PC-3 (cell line): ENCODE measurements at regions not wholly inside any gene's neighbourhood (a gene's known extent, or its start where the extent isn't known, plus 50 kb on each side); places are given as distances from the start of the nearest gene placed in this dataset.
A peak's percentile ranks its signal among the peaks of the same experiment; 100 is the strongest.

Source experiments
- ATAC-seq: fragments of 200-7000 bp; cut with Tn5 transposase; 2 replicates; pipeline ENCODE4 v1.9.1; 2020; ENCODE audit warnings: mild to moderate bottlenecking, moderate library complexity
- BruUV-seq: library from RNA; stranded (reverse); fragments of 400-500 nt; replicated peaks from 2 replicates; lab custom pipeline; 2021; lab: Mats Ljungman, UMichigan
- CTCF ChIA-PET: fragments of 300-600 bp; sonication (Branson Sonifier 250); formaldehyde crosslinking; loops from one replicate; lab custom pipeline; 2022; ENCODE audit warnings: antibody characterized with exemption; lab: Charles Lee
- POLR2A ChIA-PET: fragments of 300-600 bp; sonication (Branson Sonifier 250); formaldehyde crosslinking; loops from one replicate; lab custom pipeline; 2022; ENCODE audit warnings: antibody characterized with exemption; ENCODE audit not compliant: unreplicated experiment; lab: Charles Lee
- DNase-seq: peaks from one replicate; pipeline ENCODE4 v3.0.0-alpha.2; 2015
- H2AFZ ChIP-seq: fragments of 300-600 bp; sonication (generic); 2 replicates; pipeline ENCODE4 v1.6.0; 2016; ENCODE audit warnings: antibody characterized with exemption, low read length
- H3F3A ChIP-seq: fragments of 300-600 bp; sonication (generic); one replicate; pipeline ENCODE4 v1.6.0; 2017; ENCODE audit warnings: antibody characterized with exemption, low read length, control low read depth, mild to moderate bottlenecking; ENCODE audit not compliant: unreplicated experiment
- H3K27ac ChIP-seq: fragments of 300-600 bp; sonication (generic); 2 replicates; pipeline ENCODE4 v1.5.1; 2016; ENCODE audit warnings: mild to moderate bottlenecking, low read length
- H3K27me3 ChIP-seq: fragments of 300-600 bp; sonication (generic); 2 replicates; pipeline ENCODE4 v1.6.1; 2016; ENCODE audit warnings: low read length, mixed read lengths
- H3K36me3 ChIP-seq: fragments of 300-600 bp; sonication (generic); 2 replicates; pipeline ENCODE4 v1.6.1; 2016; ENCODE audit warnings: low read depth, mixed run types, low read length, mixed read lengths
- H3K4me1 ChIP-seq: fragments of 300-600 bp; sonication (generic); 2 replicates; pipeline ENCODE4 v1.5.1; 2016; ENCODE audit warnings: low read length; ENCODE audit not compliant: insufficient read depth
- H3K4me2 ChIP-seq: fragments of 300-600 bp; sonication (generic); 2 replicates; pipeline ENCODE4 v1.6.0; 2016; ENCODE audit warnings: low read length
- H3K4me3 ChIP-seq: fragments of 300-600 bp; sonication (generic); 2 replicates; pipeline ENCODE4 v1.5.1; 2016; ENCODE audit warnings: mild to moderate bottlenecking, low read length, mixed read lengths
- H3K79me2 ChIP-seq: fragments of 300-600 bp; sonication (generic); 2 replicates; pipeline ENCODE4 v1.6.1; 2017; ENCODE audit warnings: low read length, mixed read lengths
- H3K9ac ChIP-seq: fragments of 300-600 bp; sonication (generic); 2 replicates; pipeline ENCODE4 v1.6.0; 2016; ENCODE audit warnings: mild to moderate bottlenecking, low read length
- H3K9me2 ChIP-seq: fragments of 300-600 bp; sonication (generic); replicated peaks from 2 replicates; pipeline ENCODE4 v1.6.1; 2016; ENCODE audit warnings: mixed run types, low read length, mixed read lengths
- H3K9me3 ChIP-seq: fragments of 300-600 bp; sonication (generic); 2 replicates; pipeline ENCODE4 v1.6.1; 2016; ENCODE audit warnings: low read length, mixed read lengths
- H4K20me1 ChIP-seq: fragments of 300-600 bp; sonication (generic); 2 replicates; pipeline ENCODE4 v1.6.1; 2016; ENCODE audit warnings: low read length, mixed read lengths
- EZH2 ChIP-seq: fragments of 300-600 bp; sonication (generic); IDR thresholded peaks from one replicate; pipeline ENCODE4 v1.6.1; 2017; ENCODE audit warnings: antibody characterized with exemption, mild to moderate bottlenecking, low read length; ENCODE audit not compliant: unreplicated experiment
- EZH2phosphoT487 ChIP-seq: fragments of 300-600 bp; sonication (generic); IDR thresholded peaks from 2 replicates; pipeline ENCODE4 v1.6.1; 2018; ENCODE audit warnings: mild to moderate bottlenecking, antibody characterized with exemption, low read length, borderline replicate concordance
- intact Hi-C: fragments of 100-400 bp; cut with micrococcal nuclease; formaldehyde crosslinking; loops from 2 replicates; pipeline ENCODE4 v1.9.0; 2023
- TF ChIP-seq, protein P1 (sequence below): fragments of 300-600 bp; sonication (generic); conservative IDR thresholded peaks from 2 replicates; pipeline ENCODE4 v1.5.1; 2017; ENCODE audit warnings: antibody characterized with exemption, low read depth, mild to moderate bottlenecking, low read length

GRCh38 chr6:1088492-1089001, 223.4 kb upstream of the FOXQ1 start:
- H3K4me2 ChIP-seq: no peak overlapping the region
- no peaks in the 10 kb centered on the region for H3K4me1 ChIP-seq
- H3K4me3 ChIP-seq: no peak overlapping the region
- ChIA-PET CTCF (no interaction called here), POLR2A (no interaction called here)
- H2AFZ ChIP-seq: no peak overlapping the region
- no peaks in the 10 kb centered on the region for H4K20me1 ChIP-seq
- no peaks in the 10 kb centered on the region for H3K79me2 ChIP-seq
- no peak for TF ChIP-seq EZH2
- TF ChIP-seq, protein P1, sequence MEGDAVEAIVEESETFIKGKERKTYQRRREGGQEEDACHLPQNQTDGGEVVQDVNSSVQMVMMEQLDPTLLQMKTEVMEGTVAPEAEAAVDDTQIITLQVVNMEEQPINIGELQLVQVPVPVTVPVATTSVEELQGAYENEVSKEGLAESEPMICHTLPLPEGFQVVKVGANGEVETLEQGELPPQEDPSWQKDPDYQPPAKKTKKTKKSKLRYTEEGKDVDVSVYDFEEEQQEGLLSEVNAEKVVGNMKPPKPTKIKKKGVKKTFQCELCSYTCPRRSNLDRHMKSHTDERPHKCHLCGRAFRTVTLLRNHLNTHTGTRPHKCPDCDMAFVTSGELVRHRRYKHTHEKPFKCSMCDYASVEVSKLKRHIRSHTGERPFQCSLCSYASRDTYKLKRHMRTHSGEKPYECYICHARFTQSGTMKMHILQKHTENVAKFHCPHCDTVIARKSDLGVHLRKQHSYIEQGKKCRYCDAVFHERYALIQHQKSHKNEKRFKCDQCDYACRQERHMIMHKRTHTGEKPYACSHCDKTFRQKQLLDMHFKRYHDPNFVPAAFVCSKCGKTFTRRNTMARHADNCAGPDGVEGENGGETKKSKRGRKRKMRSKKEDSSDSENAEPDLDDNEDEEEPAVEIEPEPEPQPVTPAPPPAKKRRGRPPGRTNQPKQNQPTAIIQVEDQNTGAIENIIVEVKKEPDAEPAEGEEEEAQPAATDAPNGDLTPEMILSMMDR: no peak
- no peak for TF ChIP-seq EZH2phosphoT487
- BruUV-seq: no TSS peak
- intact Hi-C loops: no loop called here
- no peaks in the 10 kb centered on the region for H3K9me3 ChIP-seq
- no peaks in the 10 kb centered on the region for H3F3A ChIP-seq
- no peak overlapping the region for H3K9ac ChIP-seq
- no peaks in the 10 kb centered on the region for H3K36me3 ChIP-seq
- peaks cover 79% of the 10 kb centered on the region for H3K27me3 ChIP-seq
- DNase-seq: peak; percentile 23
- peak; percentile 38 for ATAC-seq
- no peaks in the 10 kb centered on the region for H3K9me2 ChIP-seq
- no peak overlapping the region for H3K27ac ChIP-seq

GRCh38 chr6:1087154-1087843, 224.6 kb upstream of the FOXQ1 start:
- Histone ChIP-seq H3K9me3 (no peaks in the 10 kb centered on the region), H3K27ac (no peak overlapping the region), H3F3A (no peaks in the 10 kb centered on the region), H3K27me3 (peaks cover 81% of the 10 kb centered on the region), H3K4me2 (no peak overlapping the region), H4K20me1 (no peaks in the 10 kb centered on the region), H2AFZ (no peak overlapping the region), H3K79me2 (no peaks in the 10 kb centered on the region), H3K4me3 (no peak overlapping the region), H3K9ac (no peak overlapping the region), H3K4me1 (no peaks in the 10 kb centered on the region), H3K36me3 (no peaks in the 10 kb centered on the region), H3K9me2 (no peaks in the 10 kb centered on the region)
- DNase-seq (no peak), ATAC-seq (no peak)
- intact Hi-C loops: no loop called here
- POLR2A ChIA-PET: no interaction called here
- BruUV-seq: no TSS peak
- CTCF ChIA-PET: no interaction called here
- no peak for TF ChIP-seq EZH2phosphoT487
- no peak for TF ChIP-seq EZH2
- TF ChIP-seq, protein P1: no peak

DNA sequence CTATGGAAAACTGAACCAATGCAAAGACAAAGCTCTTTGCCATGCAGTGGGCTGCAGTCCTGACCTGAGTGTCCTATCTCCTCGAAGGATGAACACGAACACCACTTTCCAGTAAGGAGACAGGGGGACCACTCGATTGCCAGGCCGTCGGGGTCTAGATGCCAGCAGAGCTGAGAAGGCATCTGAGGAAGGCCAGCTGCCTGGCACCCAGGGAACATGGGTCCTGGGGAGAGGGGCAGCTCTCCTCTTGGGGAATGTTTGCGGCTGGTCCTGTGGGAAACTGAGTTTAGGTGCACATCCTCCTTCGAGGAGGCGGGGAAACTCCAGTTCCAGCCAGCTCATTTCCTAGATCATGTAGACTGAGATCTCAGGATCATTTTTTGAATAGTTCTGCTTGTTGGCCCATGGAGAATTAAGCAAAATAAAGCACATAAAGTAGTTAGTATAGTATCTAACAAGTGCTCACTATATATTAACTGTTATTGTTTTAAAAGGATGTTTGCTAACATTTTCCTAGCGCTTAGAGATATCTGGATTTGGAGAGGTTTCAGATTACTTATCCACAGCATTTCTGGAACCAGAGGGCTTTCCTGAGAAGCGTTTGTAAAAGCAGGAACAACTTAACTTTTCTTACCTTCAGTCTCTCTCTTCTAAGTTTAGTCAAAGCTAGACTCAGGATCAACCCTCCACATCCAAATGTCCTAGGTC, 225.3 kb upstream of the FOXQ1 start:
- TF ChIP-seq EZH2: no peak
- no peak for TF ChIP-seq EZH2phosphoT487
- TF ChIP-seq, protein P1: no peak
- no peaks in the 10 kb centered on the region for H3K4me1 ChIP-seq
- H3K9me3 ChIP-seq: no peaks in the 10 kb centered on the region
- H3K27me3 ChIP-seq: peaks cover 81% of the 10 kb centered on the region
- ATAC-seq (no peak), DNase-seq (no peak)
- intact Hi-C loops: no loop called here
- H3K9ac ChIP-seq: no peak overlapping the region
- ChIA-PET POLR2A (no interaction called here), CTCF (no interaction called here)
- no peak overlapping the region for H3K27ac ChIP-seq
- H3K4me2 ChIP-seq: no peak overlapping the region
- no peaks in the 10 kb centered on the region for H3F3A ChIP-seq
- no peaks in the 10 kb centered on the region for H3K9me2 ChIP-seq
- H3K36me3 ChIP-seq: no peaks in the 10 kb centered on the region
- BruUV-seq: no TSS peak
- no peak overlapping the region for H2AFZ ChIP-seq
- no peaks in the 10 kb centered on the region for H3K79me2 ChIP-seq
- H4K20me1 ChIP-seq: no peaks in the 10 kb centered on the region
- no peak overlapping the region for H3K4me3 ChIP-seq
